HL-60 (cell line): ENCODE measurements at regions not wholly inside any gene's neighbourhood (a gene's known extent, or its start where the extent isn't known, plus 50 kb on each side); places are given as distances from the start of the nearest gene placed in this dataset.

Experiments
- CTCF ChIP-seq: IDR thresholded peaks from one replicate; pipeline ENCODE4 v1.5.1; 2011; ENCODE audit warnings: low read length, control low read depth, inconsistent platforms; ENCODE audit not compliant: insufficient read depth
- GABPA ChIP-seq: IDR thresholded peaks from 2 replicates; pipeline ENCODE4 v1.6.1; 2012; ENCODE audit warnings: low read depth

- no peak for TF ChIP-seq CTCF
- no peak for TF ChIP-seq GABPA
Observed at GRCh38 chr9:784916-785315, 56.6 kb upstream of the DMRT1 start.
